Stimulated activated CD4-positive, alpha-beta T cell treated with anti-CD3 and anti-CD28 coated beads, Interleukin-1b, Interleukin-23, amount 100 ng/mL, for 24 hours (primary cell): ENCODE measurements at regions not wholly inside any gene's neighbourhood (a gene's known extent, or its start where the extent isn't known, plus 50 kb on each side); places are given as distances from the start of the nearest gene placed in this dataset.
"Not testable (repeated sequence)": the region's sequence is repeated elsewhere in the genome, so short reads cannot be mapped to it uniquely, and the experiment has no call there.

ENCODE experiments used
- DNase-seq, 4 experiments: peaks; one replicate each; pipeline ENCODE4 v3.0.0-alpha.2; 2020; ENCODE audit warnings: low read depth in 4 of 4, low spot score in 1 of 4

DNA sequence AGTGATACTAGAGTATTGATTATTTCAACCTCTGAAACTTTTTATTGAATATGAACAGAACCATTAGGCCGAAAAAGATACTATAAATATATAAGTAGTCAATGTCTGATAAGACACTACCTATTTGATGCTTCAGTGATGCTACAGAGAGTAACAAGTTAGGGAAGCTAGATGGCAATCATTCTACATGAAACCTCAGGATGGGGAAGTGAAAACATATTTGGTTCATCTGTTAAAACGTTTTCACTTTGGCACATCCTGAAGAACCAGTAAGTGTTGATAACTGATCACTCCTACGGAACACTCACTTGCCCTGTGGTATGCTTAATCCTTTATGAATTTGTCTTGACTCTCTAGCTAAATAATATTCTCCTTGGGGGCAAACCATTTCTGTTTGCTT is 1064.9 kb downstream of the NXPH1 start:
- no peak for DNase-seq

DNA sequence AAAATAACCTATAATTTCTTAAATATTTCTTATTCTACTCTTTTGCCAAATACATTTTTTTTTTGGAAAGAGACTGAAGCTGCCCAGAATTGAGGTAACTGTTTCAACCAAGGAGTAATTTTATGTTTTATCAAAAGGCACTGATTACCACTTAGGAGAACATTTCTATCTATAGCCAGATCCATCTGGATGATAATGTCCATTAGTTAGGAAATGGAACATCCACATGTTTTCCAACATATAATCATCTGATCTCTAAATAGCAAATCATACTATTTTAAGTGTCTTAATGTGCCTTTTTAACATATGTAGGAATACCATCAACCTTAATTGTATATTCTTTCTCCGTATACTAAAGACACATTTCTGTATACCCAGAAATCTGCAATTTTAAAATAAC is 1068.9 kb downstream of the NXPH1 start:
- DNase-seq = no peak

GRCh38 chr7:9504678-9505077 is 1071.3 kb downstream of the NXPH1 start:
- DNase-seq = no peak

DNA sequence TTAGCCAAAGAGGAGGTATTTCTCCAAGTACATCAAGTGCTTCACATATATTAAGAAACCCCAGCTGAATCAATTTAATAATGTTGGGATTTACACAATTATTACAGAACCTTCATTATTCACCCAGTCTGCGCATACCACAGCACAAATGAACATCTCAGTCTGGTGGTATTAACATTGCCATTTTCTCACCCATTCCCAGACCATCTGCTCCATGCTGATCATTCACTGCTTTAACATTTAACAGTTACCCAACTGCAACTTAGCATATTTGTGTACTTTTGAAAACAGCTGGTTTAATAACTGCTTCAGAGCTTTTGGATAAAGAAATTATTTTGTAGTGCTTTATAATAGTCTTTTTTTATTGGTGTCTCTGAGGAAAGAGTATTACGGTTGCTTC is 1072.1 kb downstream of the NXPH1 start:
- no peak for DNase-seq

- DNase-seq = no peak
Observed at GRCh38 chr7:9507290-9507689, 1073.9 kb downstream of the NXPH1 start.

- DNase-seq = no peak
Observed at GRCh38 chr7:9516662-9517061, 1083.3 kb downstream of the NXPH1 start.

- no peak for DNase-seq
Observed at GRCh38 chr7:9523579-9523978, 1090.2 kb downstream of the NXPH1 start.

DNA sequence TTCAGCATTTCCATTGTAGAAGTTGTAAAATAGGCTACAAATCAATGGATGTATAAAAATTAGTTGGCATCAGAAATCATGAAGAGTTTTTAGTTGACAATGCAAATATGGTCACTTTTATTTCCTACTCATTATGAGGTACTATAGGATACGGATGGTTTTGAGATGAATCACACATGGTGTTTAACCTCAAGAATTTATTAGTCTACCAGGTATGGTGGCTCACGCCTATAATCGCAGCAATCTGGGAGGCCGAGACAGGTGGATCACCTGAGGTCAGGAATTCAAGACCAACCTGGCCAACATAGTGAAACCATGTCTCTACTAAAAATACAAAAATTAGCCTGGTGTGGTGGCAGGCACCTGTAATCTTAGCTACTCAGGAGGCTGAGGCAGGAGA is 1119.0 kb downstream of the NXPH1 start:
- not testable (repeated sequence) for DNase-seq

- no peak for DNase-seq
Observed at GRCh38 chr7:9557853-9558252, 1124.4 kb downstream of the NXPH1 start.

DNA sequence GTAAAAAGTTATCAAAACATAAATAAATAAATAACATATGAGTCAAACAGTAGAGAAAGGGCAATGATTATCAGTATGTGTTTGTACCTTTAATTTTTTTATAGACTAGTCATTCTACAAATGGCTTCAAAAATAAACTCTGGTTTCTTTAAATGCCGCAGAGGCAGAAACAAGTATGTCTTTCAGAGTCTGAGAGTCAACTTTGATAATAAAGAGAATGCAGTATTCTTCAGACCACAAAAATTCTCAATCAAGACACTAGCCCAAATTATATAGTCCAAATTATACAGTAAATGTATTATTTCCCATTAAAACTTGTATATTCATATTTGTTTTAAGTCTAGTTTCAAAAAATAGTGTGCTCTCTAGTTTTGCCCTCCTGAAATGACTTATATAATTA is 1142.3 kb downstream of the NXPH1 start:
- no peak for DNase-seq

DNA sequence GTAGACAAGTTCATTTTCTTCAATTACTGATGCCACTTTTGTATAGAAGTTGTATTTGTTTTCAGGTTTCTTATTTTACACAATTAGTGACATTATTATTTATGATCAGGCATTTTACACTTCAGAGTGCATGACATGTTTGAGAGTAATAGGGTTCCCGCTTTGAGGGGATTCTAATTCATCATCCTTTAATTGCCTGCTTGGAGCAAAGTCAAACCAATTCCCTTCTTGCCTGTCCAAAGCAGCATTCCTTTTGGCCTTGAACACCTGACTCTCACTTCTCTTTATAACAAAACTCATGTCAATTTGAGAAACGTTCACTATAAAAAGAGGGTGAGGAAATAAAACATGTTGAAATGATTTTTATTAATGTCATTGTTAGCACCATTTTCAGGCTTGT is 1149.4 kb downstream of the NXPH1 start:
- no peak for DNase-seq

GRCh38 chr7:9598411-9598810 is 1165.0 kb downstream of the NXPH1 start:
- DNase-seq = no peak

GRCh38 chr7:9600974-9601373 is 1167.6 kb downstream of the NXPH1 start:
- DNase-seq = no peak

DNA sequence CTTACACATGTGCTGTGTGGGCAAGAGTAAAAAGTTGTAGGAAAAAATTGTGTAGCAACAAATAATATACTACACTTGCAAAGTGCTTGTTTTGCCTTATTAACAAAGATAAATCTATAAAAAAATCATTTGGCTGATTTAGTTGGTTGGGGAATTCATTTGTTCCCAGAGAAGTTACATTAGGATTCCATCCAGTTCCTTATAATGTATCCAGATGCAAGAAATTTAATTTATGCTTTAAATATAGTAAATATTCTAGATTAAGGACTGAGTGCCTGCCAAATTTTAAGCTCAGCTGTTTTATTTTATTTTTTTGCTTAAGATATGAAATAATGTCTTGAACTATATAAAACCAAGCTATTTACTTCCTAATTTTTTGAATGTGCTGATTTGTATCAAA is 1169.9 kb downstream of the NXPH1 start:
- no peak for DNase-seq

GRCh38 chr7:9608560-9608959 is 1175.2 kb downstream of the NXPH1 start:
- no peak for DNase-seq

DNA sequence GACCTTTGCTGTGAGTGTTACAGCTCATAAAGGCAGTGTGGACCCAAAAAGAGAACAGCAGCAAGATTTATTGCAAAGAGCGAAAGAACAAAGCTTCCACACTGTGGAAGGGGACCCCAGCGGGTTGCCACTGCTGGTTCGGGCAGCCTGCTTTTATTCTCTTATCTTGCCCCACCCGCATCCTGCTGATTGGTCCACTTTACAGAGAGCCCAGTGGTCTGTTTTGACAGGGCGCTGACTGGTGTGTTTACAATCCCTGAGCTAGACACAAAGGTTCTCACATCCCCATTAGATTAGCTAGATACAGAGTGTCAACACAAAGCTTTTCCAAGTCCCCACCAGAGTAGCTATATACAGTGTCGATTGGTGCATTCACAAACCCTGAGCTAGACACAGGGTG is 1187.5 kb downstream of the NXPH1 start:
- DNase-seq = not testable (repeated sequence)

GRCh38 chr7:9621306-9621902 is 1188.0 kb downstream of the NXPH1 start:
- not testable (repeated sequence) for DNase-seq

DNA sequence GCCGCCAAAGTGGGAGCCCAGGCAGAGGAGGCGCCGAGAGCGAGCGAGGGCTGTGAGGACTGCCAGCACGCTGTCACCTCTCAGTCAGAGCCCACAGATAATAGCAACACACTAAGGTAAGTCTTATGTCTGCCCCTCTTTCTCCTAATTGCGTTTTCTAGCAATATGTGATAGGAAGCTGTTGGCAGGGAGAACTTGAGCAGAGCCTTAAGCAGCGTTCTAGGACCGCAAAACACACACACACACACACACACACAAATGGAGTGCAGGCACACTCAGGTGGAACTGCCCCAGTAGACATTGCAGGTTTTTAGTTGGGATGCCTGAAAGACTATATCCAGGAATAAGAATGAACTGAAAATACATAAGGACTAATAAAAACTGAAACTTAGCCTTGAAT is 1188.5 kb downstream of the NXPH1 start:
- no peak for DNase-seq

DNA sequence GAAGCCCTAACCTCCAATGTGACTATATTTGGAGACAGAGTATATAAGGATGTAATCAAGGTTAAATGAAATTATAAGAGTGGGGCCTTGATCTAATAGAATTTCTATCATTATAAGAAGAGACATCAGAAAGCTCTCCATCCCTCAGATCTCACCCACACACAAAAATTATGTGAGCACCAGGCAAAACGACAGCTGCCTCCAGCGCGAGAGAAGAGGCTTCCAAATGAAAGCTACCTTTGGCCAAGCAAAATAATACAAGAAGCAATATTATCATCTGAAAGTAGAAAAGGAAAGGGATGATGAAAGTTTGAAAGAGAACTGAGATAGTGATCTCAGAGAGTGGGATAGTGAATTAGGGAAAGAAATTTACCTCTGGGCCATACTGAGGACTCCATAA is 1192.5 kb downstream of the NXPH1 start:
- DNase-seq = no peak

GRCh38 chr7:9645756-9646155 is 1212.3 kb downstream of the NXPH1 start:
- no peak for DNase-seq

GRCh38 chr7:9657257-9657656 is 1223.8 kb downstream of the NXPH1 start:
- DNase-seq = no peak

- no peak for DNase-seq
Observed at GRCh38 chr7:9671979-9672917, 1238.8 kb downstream of the NXPH1 start.

- DNase-seq = no peak
Observed at GRCh38 chr7:9680713-9681112, 1247.3 kb downstream of the NXPH1 start.
